Umbilical cord (tissue), 1 donor: ENCODE measurements at regions not wholly inside any gene's neighbourhood (a gene's known extent, or its start where the extent isn't known, plus 50 kb on each side); places are given as distances from the start of the nearest gene placed in this dataset.

ENCODE experiments used
- DNase-seq: peaks from one replicate; pipeline ENCODE4 v3.0.0-alpha.2; 2015; ENCODE audit warnings: low spot score

DNA sequence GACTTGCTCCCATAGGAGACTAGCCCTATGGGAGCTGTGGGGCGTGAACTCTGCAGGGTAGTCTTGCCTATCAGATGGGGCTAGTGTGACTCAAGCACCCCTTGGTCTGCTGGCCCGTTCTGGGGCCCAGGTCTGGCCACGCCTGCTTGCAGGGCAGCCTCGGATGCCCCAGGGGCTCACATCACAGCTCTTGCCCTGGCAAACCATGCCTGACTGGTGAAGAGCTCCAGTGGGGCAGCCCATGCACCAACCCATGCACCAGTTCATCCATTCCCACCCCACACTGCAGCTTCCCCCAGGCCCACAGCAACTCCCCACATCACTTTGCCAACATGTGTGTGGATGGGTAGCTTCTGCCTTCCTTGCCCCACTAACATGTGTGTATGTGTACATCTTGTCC is 93.9 kb upstream of the PRLR start:
- DNase-seq: no peak

DNA sequence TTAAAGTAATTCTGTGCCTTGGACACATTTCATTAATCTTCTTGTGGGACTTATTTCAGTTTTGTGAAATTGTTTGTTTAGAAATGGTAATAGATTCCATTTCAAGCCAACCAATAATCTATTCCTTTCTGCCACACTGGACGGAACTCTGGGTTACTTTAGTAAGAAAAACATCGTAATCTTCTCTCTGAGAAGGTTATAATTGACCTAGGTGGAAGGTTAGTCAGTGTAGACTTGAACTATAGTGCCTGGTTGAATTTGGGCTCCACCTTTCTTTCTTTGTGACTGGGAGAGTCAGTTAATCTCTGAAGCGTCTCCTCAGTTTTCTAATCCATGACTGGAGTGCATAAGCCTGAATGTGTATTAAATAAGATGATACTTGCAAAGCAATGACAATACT is 89.7 kb upstream of the PRLR start:
- no peak for DNase-seq

DNA sequence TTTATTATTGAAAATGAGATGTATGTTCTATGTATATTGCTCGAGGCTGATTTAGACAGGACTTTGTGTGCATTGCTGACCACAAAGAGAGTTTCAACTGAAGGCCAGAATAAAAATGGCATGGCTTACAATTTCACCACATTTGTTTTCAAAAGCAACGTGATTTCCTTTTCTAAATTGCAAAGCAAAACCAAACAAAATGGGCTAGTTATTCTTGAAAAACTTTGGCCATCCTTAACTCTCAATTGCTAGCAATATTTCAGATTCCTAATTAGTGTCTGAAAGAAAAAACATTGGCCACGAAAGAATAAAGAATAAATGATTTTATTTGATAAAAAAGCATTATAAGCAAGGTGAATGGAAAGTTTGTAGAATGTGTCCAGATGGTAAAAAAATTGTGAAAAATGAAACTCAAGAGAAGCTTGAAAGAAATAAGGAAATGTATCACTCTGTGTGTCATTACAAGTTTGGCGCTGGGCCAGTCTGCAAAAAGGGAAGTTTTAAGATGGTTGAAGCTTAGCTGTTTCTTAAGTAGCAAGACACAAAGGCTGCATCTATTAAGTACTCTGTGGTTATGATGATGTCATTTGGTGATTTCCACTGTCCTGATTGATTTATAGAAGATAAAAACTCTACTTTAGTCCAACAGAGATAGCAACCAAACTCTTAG is 89.2 kb upstream of the PRLR start:
- peak; percentile 71 for DNase-seq

DNA sequence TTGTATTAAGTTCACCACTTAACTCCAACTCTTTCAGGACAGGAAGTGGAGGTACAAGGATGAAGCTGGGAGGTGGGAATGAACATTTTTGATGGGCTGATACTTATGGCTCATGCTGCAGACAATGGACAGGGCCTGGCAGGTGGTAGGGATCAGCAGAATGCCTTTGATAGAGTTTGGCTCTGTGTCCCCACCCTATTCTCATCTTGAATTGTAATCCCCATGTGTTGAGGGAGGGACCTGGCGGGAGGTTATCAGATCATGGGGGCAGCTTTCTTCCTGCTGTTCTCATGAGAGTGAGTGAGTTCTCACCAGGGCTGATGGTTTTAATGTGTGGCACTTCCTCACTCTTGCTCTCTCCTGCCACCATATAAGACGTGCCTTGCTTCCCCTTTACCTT is 87.3 kb upstream of the PRLR start:
- no peak for DNase-seq

DNA sequence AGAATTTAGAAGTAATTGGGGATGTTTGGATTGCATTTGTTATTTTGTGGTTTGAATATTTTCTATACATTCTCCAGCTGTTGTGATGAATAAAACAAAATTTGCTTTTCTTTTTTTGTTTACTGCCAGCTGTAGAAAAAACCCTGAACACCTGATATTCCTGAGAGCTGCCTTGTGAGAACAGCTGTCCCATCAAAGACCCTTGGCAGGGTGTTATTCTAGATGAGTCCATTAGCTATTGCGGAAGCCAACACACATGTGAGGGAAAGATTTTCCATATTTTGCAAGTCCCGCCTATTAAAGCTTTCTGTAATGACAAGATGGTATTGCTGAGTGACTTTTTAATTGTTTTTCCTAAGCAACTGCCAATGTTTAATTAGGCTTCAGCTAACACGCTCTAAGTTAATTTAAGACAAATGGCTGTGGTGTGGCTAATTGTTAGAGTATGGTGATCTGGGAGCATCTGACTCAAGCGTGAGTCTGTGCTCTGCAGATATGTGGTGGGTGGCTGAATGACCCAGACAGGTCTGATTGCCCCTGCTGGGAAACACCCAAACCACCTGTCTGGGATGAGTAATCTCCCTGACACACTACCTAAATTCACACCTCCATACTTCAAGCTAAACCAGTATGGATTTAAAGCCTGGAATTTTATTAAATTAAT is 86.5 kb upstream of the PRLR start:
- no peak for DNase-seq

DNA sequence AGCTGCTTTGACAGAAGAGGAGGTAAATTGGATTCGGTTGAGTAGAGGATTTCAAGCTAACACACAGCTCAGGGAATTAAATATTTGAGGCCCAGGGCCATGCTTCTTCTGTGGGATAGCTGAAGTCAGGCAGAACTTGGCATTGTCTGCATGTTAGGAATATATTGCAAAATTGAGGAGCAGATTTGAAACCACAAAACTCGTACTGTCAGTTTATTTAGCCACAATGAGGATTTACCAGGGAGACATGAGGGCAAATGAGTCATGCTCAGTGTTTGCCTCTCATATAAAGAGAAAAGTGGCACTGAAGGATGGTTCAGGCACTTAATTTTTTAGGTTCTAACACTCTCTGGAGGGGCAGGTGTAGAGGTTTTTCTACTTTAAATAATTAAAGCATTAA is 83.0 kb upstream of the PRLR start:
- DNase-seq: peak; percentile 70

DNA sequence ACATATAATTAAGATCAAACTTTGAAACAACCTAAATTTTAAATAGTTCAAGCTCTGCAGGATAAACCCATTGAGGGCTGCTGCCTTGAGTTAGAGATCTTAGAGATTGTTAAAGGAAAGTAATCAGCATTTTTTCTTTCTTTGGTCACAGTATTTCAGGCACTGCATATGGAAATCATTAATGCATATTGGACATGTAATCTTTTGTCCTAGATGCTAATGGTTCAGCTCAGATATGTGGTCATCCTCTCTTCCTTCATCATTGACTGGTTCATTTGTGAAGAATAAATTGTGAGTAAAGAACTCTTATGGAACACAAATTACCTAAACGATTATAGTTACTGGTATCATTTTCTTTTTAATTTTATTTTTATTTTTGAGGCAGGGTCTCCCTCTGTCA is 82.0 kb upstream of the PRLR start:
- no peak for DNase-seq

DNA sequence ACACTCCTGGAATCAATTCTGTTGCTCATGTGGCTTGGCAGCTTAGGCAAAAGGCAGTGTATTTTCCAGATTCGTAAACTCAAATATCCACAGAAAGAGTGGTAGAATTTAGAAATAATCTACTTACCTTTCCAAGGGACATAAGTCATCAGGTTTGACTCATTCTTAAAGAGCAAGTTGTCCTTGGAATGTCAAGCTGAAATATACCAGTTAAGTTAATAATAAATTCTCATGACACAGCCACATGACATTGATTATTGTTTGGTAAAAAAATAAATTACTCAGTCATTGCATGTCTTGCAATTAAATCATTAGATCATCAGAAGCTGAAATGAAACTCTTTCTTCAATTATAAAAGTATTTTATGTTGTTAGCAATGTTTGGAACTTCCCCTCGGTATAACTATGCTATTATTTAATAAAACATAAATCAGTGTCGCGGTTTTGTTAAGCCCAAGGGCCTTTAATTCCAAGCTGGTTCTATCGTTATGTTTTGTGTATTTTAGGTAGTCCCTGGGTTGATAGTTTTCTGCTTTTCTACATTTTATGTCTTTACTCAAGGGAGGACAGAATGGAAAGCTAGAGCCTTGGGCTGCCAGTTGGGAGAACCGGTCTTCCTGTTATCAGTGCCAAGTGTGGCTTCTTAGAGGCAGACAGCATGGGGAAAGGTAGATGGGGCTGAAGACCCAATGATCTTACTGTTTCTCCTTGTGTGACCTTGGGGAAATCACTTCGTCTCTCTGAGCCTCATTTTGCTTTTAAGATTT is 79.3 kb upstream of the PRLR start:
- no peak for DNase-seq

DNA sequence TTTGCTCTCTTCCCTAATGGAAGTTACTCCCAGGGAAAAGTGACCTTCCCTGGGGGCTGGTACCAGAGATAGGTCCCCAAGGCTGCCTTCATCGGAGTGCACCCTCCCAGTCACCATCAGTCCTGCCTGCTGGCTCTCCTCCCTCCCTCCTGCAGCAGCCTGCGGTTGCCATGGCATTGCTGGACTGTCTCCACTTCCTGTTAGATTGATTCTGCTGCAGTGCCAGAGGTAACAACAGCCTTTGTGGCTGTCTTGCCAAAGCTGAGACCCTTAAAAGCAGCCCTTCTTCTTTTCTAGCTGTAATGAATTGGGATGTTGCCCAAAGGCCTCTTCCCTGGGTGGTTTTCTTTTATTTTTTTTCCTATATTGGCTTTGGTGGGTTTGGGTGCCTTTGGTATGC is 78.1 kb upstream of the PRLR start:
- no peak for DNase-seq

DNA sequence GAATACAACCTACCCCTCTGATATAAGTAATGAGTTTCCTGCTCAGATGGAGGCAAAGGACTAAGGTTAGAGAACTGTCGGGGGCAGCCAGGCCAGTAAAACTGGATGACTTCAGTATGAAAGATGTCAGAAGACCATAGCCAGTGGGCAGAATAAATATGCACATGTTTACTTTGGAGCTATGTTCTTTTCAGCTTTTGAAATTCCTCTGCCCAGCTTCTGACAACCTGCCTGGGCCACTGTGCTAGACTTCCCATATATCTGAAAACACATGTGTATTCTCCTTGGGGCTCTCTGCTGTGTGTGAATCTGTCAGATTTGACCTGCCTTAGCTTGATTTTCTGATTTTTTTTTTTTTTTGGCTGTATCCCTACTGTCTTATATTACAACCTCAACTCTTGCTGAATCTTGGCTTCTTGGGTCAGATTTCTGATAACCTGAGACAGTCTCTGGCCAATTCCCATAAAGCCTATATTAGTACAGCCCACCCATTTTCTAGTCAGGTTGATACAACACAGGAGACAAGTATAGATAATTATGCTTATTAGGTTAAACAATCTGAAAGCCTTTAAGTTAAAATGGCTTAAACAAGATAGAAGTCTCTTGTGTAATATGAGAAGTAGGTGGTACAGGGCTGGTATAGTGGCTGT is 76.6 kb upstream of the PRLR start:
- DNase-seq: peak; percentile 46

DNA sequence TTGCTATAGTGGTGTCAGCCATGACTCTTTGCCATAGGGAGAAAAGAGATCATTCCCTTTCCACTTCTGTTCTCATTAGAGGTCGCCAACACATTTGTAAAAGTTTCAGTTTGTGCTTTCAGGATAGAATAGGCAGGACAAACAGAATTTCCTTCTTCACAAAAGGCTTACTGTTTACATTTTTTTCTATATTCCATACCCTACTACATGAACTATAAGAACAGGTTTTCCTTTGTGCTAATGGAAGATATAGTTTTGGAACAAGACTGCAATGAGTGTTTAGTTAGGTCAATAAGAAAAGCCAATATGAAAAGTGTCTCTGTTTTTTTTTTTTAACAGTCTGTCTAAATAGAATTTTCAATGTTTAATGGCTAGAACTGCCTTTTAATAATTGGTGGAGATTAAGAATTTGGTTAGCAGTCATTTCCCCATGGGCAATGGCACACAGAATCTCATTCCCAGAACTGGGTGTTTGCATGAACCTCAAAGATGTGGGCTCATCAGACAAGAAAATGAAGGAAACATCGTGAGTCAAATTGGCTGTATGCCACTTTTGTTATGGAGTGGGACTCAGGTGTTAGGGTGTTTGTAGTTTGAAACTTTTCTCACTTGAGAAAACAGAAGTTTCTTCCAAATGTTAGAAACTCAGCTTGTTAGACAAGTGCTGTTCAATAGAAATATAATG is 75.2 kb upstream of the PRLR start:
- DNase-seq: no peak

DNA sequence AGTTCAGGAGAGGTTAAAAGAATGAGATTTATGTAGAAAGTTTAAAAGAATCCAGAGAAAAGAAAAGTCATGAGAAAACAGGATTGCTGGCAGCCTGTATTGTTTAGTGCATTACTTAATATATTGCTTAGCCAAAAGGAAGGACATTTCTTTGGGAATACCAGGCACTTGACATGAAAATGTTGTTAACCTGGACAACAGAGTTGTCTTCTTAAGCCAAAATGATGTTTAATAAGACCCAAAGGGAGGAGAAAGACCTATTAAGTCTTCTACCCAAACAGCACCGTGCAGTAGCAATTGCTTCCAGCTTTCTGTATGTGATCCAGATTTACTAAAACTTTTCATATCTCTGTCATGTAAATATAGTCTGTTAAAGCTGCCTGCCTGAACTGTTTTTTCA is 74.0 kb upstream of the PRLR start:
- DNase-seq: peak; percentile 65

DNA sequence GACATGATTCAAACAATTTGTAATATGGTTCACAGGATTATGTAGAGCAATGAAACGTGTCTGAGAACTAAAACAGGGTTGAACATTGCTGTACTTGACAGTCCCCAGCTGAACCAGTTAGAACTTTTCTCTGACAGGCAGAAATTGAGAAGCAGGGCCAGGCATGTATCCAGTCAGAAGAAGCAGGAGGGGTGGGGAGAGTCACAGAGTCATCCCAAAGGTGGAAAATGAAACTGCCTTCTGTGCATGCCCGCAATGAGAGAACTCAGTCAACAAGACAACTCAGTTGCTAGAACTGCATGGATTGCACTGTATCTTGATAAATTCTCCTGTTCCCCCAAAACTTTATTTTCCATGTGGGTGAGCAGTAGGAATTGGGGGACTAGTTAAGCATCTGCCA is 72.9 kb upstream of the PRLR start:
- DNase-seq: peak; percentile 29

DNA sequence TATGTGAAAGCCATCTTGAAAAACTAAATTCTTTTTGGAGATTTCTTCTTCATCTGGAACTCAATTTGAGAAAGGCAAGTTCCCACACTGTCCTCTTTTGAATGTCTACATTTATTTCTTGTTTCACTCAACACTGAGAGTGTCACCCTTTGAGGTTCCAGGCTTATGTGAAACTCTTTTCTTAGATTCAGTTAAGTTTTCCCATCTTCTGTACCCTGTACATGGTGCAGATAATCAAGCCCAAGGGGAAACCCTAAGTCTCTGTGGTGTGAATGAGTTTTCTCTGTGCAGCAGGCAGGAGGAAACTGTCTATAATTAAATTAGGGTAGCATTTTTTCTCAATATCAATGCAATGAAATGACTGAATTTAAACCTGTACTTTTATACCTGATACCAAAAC is 72.3 kb upstream of the PRLR start:
- DNase-seq: no peak

DNA sequence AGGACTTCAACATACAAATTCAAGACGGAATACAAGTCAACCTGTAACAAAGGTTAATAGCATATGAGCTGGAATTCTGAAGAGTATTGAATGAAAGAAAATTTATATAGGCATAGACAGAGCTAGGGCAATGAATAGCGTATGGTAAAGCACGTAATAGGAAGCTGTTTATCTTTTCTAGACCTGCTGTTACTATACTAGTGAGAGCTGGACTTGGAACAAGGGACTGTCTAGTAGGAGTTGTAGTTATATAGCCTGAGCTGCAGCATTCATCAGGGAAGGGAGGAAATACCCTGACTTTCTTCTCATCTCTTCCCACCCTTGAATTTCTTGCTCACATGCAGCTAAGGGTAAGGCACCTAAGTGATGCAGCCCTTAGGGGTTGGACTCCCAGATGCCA is 67.5 kb upstream of the PRLR start:
- DNase-seq: no peak

DNA sequence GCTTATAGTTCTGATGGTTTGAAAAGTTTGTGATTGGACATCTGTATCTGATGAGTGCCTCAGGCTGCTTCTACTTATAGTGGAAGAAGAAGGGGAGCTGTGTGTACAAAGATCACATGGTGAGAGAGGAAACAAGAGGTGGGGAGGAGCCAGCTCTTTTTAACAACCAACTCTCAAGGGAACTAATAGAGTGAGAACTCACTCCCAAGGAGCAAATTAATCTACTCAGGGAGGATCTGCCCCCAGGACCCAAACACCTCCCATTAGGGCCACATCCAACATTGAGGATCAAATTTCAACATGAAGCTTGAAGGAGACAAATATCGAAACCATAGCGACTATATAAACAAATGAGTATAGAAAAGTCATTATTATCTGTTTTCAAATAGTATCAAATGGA is 64.7 kb upstream of the PRLR start:
- no peak for DNase-seq

DNA sequence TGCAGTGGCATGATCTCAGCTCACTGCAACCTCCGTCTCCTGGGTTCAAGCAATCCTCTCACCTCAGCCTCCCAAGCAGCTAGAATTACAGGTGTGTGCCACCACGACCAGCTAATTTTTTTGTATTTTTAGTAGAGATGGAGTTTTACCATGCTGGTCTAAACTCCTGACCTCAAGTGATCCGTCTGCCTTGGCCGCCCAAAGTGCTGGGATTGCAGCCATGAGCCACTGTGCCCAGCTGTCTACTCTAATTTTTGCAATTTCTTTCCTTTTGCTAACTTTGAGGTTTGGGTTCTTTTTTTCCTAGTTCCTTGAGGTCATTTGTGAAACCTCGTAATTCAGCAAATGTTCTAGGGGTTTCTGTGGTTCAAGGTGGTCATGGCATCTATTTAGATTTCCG is 63.7 kb upstream of the PRLR start:
- no peak for DNase-seq

DNA sequence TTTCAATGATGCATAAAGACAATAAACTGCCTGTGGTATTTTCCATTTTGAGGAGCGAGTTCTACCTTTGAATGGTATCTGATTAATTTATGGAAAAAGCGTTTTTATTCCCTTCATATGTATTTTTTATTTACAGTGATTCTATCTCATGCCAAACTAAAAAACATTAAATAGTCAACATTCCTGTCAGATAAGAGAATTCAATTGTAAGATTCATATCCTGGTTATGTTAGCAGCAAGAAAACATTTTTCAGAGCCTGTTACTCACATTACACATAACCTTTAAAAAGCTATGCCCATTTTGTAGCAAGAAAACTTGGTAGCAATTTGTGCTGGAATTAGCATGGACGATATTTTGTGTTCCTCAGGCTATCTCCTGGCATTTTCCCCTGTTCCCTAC is 55.1 kb upstream of the PRLR start:
- no peak for DNase-seq

DNA sequence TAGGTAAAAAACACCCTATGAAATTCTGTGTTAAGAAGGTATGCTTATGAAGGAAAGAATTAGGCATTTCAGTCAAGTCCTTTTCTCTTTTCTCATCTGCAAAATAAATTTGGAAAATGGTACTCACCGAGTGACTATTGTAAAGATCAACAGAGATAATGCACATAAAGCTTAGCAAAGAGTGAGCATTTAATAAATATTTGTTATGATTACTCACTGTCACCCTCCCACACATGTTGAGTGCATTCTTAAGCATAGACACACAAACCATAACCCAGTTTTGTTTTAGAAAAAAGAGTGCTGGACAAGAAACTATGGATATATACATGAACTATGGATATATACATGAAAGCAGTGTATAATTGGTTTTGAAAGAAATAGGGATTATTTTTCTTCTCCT is 54.7 kb upstream of the PRLR start:
- DNase-seq: no peak

DNA sequence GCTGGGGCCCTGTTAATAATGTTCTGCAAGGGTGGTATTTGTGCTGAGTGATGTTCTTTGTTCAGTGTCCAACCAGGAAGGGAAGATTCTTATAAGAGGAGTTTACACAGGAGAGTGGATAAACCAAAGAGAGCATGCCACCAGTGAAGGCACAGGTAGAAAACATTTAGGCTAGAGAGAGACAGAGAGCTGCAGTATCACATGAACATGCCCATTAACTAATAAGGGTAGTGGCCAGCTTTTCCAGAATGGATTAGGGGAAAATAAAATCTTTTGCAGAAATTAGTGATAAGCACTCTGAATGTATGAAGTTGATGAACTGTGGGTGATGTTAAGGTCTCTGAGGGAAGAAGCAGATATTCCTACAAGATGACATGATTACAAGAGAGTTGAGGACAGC is 54.1 kb upstream of the PRLR start:
- DNase-seq: no peak

DNA sequence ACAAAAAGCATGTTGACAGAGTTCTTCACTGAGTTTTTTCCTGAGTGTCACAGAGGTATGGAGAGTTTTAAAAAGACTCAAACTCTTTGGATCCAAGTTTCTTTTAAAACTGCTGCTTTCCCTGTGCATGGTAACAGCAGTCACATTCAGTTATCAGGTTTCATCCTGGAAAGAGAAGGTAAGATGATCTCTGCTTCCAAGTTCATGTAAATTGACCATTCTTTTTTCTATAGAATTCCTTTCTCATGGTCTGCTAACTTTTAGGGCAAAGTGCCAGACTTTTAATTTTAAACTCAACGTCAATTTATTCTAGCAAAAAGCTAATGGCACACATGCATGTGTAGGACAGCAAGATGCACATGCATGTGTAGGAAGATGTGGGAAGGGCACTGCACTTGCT is 52.5 kb upstream of the PRLR start:
- no peak for DNase-seq

DNA sequence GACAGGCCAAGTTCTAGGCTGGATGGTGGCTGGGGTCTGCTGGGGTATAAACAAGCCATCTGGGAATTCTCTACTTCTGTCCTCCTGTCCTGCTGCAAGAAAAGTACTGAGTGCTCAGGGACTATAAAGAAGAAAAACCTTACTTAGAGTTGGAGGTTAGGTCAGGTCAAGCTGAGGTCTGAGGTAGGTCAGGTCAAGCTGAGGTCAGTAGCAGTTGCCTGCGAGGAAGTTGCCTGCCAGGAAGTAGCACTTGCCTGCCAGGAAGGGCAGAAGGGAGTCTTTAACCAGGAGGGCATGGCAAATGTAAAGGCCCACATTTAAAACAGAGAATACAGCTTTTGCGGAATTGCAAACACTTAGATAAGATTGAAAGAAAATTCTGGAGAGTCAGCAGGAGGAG is 51.3 kb upstream of the PRLR start:
- DNase-seq: no peak
